ENCODE measurements at regions not wholly inside any gene's neighbourhood (a gene's known extent, or its start where the extent isn't known, plus 50 kb on each side); places are given as distances from the start of the nearest gene placed in this dataset.

- no peaks in the 10 kb centered on the region for H3K4me1 ChIP-seq
- intact Hi-C loops (cut with DNase I) = no loop called here
- no peaks in the 10 kb centered on the region for H3K36me3 ChIP-seq (ENCODE audit: insufficient read depth in 1 of 2, low read depth in 1 of 2)
- no peaks in the 10 kb centered on the region for H3K9me3 ChIP-seq
- DNase-seq (no peak), ATAC-seq (no peak)
- H3K4me3 ChIP-seq = no peak overlapping the region
- 61 to 67% (median 66%) methylated on average over 12 of the region's 12 CpGs for WGBS, 3 donors
- peaks cover 0 to 3% (median 0%) of the 10 kb centered on the region in 3 donors for H3K27me3 ChIP-seq (ENCODE audit: insufficient read depth in 3 of 3, low read length in 2 of 3)
- TF ChIP-seq CTCF (IDR thresholded peaks at IDR 0.05) = no peak
- no peak overlapping the region for H3K27ac ChIP-seq
These were observed 431.0 kb upstream of the MKI67 start for GRCh38 chr10:128557149-128557710.

DNA sequence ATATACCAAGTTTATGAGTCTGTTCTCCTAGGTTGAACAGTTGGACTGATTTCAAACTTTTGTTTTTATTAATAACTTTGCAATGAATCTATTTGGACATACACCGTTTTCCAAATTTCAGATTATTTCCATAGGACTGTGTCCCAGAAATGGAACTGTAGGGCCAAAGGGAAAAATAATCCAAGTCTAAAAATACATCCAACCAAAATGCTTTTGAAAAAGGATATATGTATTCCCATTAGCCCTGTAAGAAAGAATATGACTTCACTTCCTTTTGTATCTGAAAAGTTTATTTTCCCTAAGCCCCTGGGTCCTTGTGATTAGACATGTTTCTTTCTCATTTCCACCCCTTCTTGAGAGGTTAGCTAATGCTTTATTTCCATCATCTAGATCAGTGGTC, 434.2 kb upstream of the MKI67 start:
- no peak overlapping the region for H3K4me3 ChIP-seq
- H3K4me1 ChIP-seq = no peaks in the 10 kb centered on the region
- no peak for ATAC-seq
- no peaks in the 10 kb centered on the region for H3K36me3 ChIP-seq (ENCODE audit: insufficient read depth in 1 of 2, low read depth in 1 of 2)
- no peak for DNase-seq
- no peak overlapping the region for H3K27ac ChIP-seq
- peaks cover 0 to 3% (median 0%) of the 10 kb centered on the region in 3 donors for H3K27me3 ChIP-seq (ENCODE audit: insufficient read depth in 3 of 3, low read length in 2 of 3)
- no peaks in the 10 kb centered on the region for H3K9me3 ChIP-seq
- WGBS, 3 donors = 45 to 54% (median 50%) methylated on average over 1 of the region's 1 CpG
- intact Hi-C loops (cut with DNase I) = no loop called here
- TF ChIP-seq CTCF (IDR thresholded peaks at IDR 0.05) = no peak

DNA sequence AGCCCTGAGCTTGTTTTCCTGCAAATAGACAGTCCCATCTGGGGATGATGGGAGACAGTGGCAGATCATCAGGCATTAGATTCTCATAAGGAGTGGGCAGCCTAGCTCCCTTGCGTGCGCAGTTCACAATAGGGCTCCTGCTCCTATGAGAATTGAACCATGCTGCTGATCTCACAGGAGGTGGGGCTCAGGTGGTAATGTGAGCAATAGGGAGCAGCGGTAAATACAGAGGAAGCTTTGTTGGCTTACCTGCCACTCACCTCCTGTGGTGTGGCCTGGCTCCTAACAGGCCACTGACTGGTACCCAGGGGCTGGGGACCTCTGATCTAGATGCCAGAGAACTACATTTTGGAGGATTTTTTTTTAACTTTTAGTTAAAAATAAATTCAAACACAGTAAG, 434.8 kb upstream of the MKI67 start:
- peaks cover 0 to 3% (median 0%) of the 10 kb centered on the region in 3 donors for H3K27me3 ChIP-seq (ENCODE audit: insufficient read depth in 3 of 3, low read length in 2 of 3)
- no peak overlapping the region for H3K27ac ChIP-seq
- intact Hi-C loops (cut with DNase I) = no loop called here
- no peaks in the 10 kb centered on the region for H3K36me3 ChIP-seq (ENCODE audit: insufficient read depth in 1 of 2, low read depth in 1 of 2)
- no peaks in the 10 kb centered on the region for H3K9me3 ChIP-seq
- no peak overlapping the region for H3K4me3 ChIP-seq
- no peaks in the 10 kb centered on the region for H3K4me1 ChIP-seq
- no peak for DNase-seq
- ATAC-seq = no peak
- 96 to 100% (median 98%) methylated on average over 3 of the region's 3 CpGs for WGBS, 3 donors
- TF ChIP-seq CTCF (IDR thresholded peaks at IDR 0.05) = no peak

- Histone ChIP-seq H3K4me3 (no peak overlapping the region), H3K27me3 (ENCODE audit: insufficient read depth in 3 of 3, low read length in 2 of 3) (peaks cover 0 to under 1% (median 0%) of the 10 kb centered on the region in 3 donors), H3K4me1 (no peaks in the 10 kb centered on the region), H3K27ac (no peak overlapping the region), H3K36me3 (ENCODE audit: insufficient read depth in 1 of 2, low read depth in 1 of 2) (no peaks in the 10 kb centered on the region), H3K9me3 (no peaks in the 10 kb centered on the region)
- no peak for TF ChIP-seq CTCF (IDR thresholded peaks at IDR 0.05)
- ATAC-seq (no peak), DNase-seq (no peak)
- intact Hi-C loops (cut with DNase I) = no loop called here
- 87 to 89% (median 88%) methylated on average over 5 of the region's 5 CpGs for WGBS, 3 donors
These were observed 437.2 kb upstream of the MKI67 start for GRCh38 chr10:128563387-128563786.

- no peaks in the 10 kb centered on the region for H3K4me1 ChIP-seq
- DNase-seq (no peak), ATAC-seq (no peak)
- 87 to 96% (median 91%) methylated on average over 6 of the region's 6 CpGs for WGBS, 3 donors
- intact Hi-C loops (cut with DNase I) = no loop called here
- no peaks in the 10 kb centered on the region for H3K36me3 ChIP-seq (ENCODE audit: insufficient read depth in 1 of 2, low read depth in 1 of 2)
- TF ChIP-seq CTCF (IDR thresholded peaks at IDR 0.05) = no peak
- H3K9me3 ChIP-seq = no peaks in the 10 kb centered on the region
- peaks cover 0 to 4% (median 0%) of the 10 kb centered on the region in 3 donors for H3K27me3 ChIP-seq (ENCODE audit: insufficient read depth in 3 of 3, low read length in 2 of 3)
- no peak overlapping the region for H3K27ac ChIP-seq
- no peak overlapping the region for H3K4me3 ChIP-seq
These were observed 437.7 kb upstream of the MKI67 start for GRCh38 chr10:128563904-128564303.
